ENCODE measurements at regions not wholly inside any gene's neighbourhood (a gene's known extent, or its start where the extent isn't known, plus 50 kb on each side); places are given as distances from the start of the nearest gene placed in this dataset.

- no peak for DNase-seq (ENCODE audit: low read depth)
Measured at GRCh38 chr11:131121426-131122333, 205.4 kb upstream of the SNX19 start.

GRCh38 chr11:131122448-131122847, 206.2 kb upstream of the SNX19 start:
- DNase-seq (ENCODE audit: low read depth) = no peak

GRCh38 chr11:131129474-131129873, 213.2 kb upstream of the SNX19 start:
- no peak for DNase-seq (ENCODE audit: low read depth)

GRCh38 chr11:131135611-131136010, 219.3 kb upstream of the SNX19 start:
- DNase-seq (ENCODE audit: low read depth) = no peak

GRCh38 chr11:131136486-131136885, 220.2 kb upstream of the SNX19 start:
- peak; percentile 28 for DNase-seq (ENCODE audit: low read depth)

- peak; percentile 4 for DNase-seq (ENCODE audit: low read depth)
Measured at GRCh38 chr11:131137046-131137445, 220.8 kb upstream of the SNX19 start.

GRCh38 chr11:131138731-131139130, 222.5 kb upstream of the SNX19 start:
- DNase-seq (ENCODE audit: low read depth) = no peak

GRCh38 chr11:131145791-131146190, 224.6 kb upstream of the NTM start:
- DNase-seq (ENCODE audit: low read depth) = no peak

- peak; percentile 9 for DNase-seq (ENCODE audit: low read depth)
Measured at GRCh38 chr11:131146827-131147490, 223.5 kb upstream of the NTM start.

- no peak for DNase-seq (ENCODE audit: low read depth)
Measured at GRCh38 chr11:131154351-131154750, 216.1 kb upstream of the NTM start.

GRCh38 chr11:131157678-131158077, 212.7 kb upstream of the NTM start:
- DNase-seq (ENCODE audit: low read depth) = no peak

- DNase-seq (ENCODE audit: low read depth) = no peak
Measured at GRCh38 chr11:131160846-131161245, 209.6 kb upstream of the NTM start.

GRCh38 chr11:131163613-131164012, 206.8 kb upstream of the NTM start:
- DNase-seq (ENCODE audit: low read depth) = no peak

GRCh38 chr11:131165036-131165435, 205.4 kb upstream of the NTM start:
- DNase-seq (ENCODE audit: low read depth) = no peak

GRCh38 chr11:131168839-131169713, 201.3 kb upstream of the NTM start:
- DNase-seq (ENCODE audit: low read depth) = no peak

GRCh38 chr11:131172011-131172410, 198.4 kb upstream of the NTM start:
- no peak for DNase-seq (ENCODE audit: low read depth)

GRCh38 chr11:131178020-131178419, 192.4 kb upstream of the NTM start:
- DNase-seq (ENCODE audit: low read depth) = no peak

- no peak for DNase-seq (ENCODE audit: low read depth)
Measured at GRCh38 chr11:131178596-131178995, 191.8 kb upstream of the NTM start.

GRCh38 chr11:131179836-131180235, 190.6 kb upstream of the NTM start:
- no peak for DNase-seq (ENCODE audit: low read depth)

- no peak for DNase-seq (ENCODE audit: low read depth)
Measured at GRCh38 chr11:131185915-131186314, 184.5 kb upstream of the NTM start.

GRCh38 chr11:131186629-131187101, 183.8 kb upstream of the NTM start:
- no peak for DNase-seq (ENCODE audit: low read depth)

GRCh38 chr11:131190446-131190845, 180.0 kb upstream of the NTM start:
- DNase-seq (ENCODE audit: low read depth) = no peak

Measured in LHCN-M2 (cell line).